Astrocyte (in vitro differentiated cells and primary cell): ENCODE measurements at regions not wholly inside any gene's neighbourhood (a gene's known extent, or its start where the extent isn't known, plus 50 kb on each side); places are given as distances from the start of the nearest gene placed in this dataset.

ENCODE experiments used
- EZH2 ChIP-seq: IDR thresholded peaks from 2 replicates; pipeline ENCODE4 v1.6.1; 2012; ENCODE audit warnings: mild to moderate bottlenecking, low read length, inconsistent platforms; ENCODE audit not compliant: insufficient read depth
- TF ChIP-seq, protein P1 (sequence below): IDR thresholded peaks from 2 replicates; pipeline ENCODE4 v1.5.1; 2011; ENCODE audit warnings: low read depth, mild to moderate bottlenecking, inconsistent platforms, low read length, moderate library complexity; ENCODE audit not compliant: insufficient read depth

DNA sequence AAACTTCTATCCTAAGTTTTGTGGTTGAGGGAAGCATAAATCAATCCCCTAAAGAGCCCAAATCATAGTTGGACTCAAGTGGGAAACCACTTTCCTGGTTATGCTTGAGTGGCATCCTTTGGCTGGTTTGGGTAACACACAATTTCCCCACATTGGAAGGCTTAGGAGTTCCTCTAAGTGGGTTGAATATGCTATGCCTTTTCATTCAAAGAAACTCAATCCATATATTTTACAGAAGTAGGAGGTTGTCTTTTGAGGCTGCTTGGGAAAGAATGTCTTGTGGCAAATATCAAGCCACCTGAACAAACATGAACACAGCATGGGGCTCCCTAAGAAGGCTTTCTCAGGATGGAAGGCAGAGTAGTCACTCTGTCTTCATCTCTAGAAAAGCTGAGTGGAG, 121.1 kb downstream of the SPATA31D1 start:
- TF ChIP-seq, protein P1, sequence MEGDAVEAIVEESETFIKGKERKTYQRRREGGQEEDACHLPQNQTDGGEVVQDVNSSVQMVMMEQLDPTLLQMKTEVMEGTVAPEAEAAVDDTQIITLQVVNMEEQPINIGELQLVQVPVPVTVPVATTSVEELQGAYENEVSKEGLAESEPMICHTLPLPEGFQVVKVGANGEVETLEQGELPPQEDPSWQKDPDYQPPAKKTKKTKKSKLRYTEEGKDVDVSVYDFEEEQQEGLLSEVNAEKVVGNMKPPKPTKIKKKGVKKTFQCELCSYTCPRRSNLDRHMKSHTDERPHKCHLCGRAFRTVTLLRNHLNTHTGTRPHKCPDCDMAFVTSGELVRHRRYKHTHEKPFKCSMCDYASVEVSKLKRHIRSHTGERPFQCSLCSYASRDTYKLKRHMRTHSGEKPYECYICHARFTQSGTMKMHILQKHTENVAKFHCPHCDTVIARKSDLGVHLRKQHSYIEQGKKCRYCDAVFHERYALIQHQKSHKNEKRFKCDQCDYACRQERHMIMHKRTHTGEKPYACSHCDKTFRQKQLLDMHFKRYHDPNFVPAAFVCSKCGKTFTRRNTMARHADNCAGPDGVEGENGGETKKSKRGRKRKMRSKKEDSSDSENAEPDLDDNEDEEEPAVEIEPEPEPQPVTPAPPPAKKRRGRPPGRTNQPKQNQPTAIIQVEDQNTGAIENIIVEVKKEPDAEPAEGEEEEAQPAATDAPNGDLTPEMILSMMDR = no peak
- TF ChIP-seq EZH2 = no peak
